ENCODE measurements at regions not wholly inside any gene's neighbourhood (a gene's known extent, or its start where the extent isn't known, plus 50 kb on each side); places are given as distances from the start of the nearest gene placed in this dataset.

GRCh38 chr10:78205457-78206016, 171.9 kb downstream of the RPS24 start:
- in situ Hi-C loops (cut with MboI; ENCODE audit: low sequenced_read_pairs, unreplicated experiment) = no loop called here
- DNase-seq (ENCODE audit: low spot score) = no peak
- TF ChIP-seq, protein P1, sequence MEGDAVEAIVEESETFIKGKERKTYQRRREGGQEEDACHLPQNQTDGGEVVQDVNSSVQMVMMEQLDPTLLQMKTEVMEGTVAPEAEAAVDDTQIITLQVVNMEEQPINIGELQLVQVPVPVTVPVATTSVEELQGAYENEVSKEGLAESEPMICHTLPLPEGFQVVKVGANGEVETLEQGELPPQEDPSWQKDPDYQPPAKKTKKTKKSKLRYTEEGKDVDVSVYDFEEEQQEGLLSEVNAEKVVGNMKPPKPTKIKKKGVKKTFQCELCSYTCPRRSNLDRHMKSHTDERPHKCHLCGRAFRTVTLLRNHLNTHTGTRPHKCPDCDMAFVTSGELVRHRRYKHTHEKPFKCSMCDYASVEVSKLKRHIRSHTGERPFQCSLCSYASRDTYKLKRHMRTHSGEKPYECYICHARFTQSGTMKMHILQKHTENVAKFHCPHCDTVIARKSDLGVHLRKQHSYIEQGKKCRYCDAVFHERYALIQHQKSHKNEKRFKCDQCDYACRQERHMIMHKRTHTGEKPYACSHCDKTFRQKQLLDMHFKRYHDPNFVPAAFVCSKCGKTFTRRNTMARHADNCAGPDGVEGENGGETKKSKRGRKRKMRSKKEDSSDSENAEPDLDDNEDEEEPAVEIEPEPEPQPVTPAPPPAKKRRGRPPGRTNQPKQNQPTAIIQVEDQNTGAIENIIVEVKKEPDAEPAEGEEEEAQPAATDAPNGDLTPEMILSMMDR (IDR thresholded peaks at IDR 0.05; ENCODE audit: borderline replicate concordance, control extremely low read depth, extremely low read depth, insufficient read depth, missing control alignments) = no peak

DNA sequence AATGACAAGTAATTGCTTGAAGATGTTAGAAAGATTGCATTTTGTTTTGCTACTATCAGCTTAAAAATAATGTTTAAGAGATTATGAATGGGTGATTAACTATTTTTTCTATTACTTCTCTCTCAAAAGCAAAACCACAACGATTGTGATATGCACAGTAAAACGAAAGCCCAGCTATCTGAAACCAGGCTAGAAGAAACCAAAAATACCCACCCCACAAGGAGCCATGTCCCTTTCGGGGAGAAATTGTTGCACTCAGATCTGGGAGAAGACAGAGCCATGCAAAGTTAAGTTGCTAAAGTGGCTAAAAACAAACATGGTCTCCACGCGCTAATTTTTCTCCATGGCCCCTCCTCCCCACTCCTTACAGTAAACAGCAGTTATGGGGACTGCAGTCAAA, 173.6 kb downstream of the RPS24 start:
- in situ Hi-C loops (cut with MboI; ENCODE audit: low sequenced_read_pairs, unreplicated experiment) = no loop called here
- TF ChIP-seq, protein P1 (IDR thresholded peaks at IDR 0.05; ENCODE audit: borderline replicate concordance, control extremely low read depth, extremely low read depth, insufficient read depth, missing control alignments) = no peak
- DNase-seq (ENCODE audit: low spot score) = no peak

- DNase-seq (ENCODE audit: low spot score) = no peak
- TF ChIP-seq, protein P1 (IDR thresholded peaks at IDR 0.05; ENCODE audit: borderline replicate concordance, control extremely low read depth, extremely low read depth, insufficient read depth, missing control alignments) = no peak
- in situ Hi-C loops (cut with MboI; ENCODE audit: low sequenced_read_pairs, unreplicated experiment) = no loop called here
Measured at GRCh38 chr10:78207776-78208175, 174.1 kb downstream of the RPS24 start.

- TF ChIP-seq, protein P1 (IDR thresholded peaks at IDR 0.05; ENCODE audit: borderline replicate concordance, control extremely low read depth, extremely low read depth, insufficient read depth, missing control alignments) = no peak
- DNase-seq (ENCODE audit: low spot score) = no peak
- in situ Hi-C loops (cut with MboI; ENCODE audit: low sequenced_read_pairs, unreplicated experiment) = no loop called here
Measured at GRCh38 chr10:78209970-78210369, 176.3 kb downstream of the RPS24 start.

DNA sequence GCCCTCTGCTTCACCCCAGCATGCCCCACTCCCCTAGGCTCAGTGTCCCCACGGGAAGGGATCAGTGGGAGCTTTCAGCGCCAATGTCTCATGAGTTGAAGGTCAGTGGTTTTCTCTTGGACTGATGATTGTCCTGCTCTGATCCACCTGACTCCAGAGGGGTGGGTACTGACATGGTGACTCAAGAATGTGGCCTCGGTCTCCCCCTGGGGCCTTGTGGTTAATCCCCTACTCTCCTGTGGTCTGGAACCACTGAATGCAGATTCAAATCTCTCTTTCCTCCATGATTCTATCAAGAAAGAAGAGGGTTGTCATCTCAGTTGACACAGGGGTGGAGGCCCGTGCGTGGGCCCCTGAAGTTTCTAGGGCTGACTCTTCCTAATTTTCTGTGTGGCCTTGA, 176.9 kb downstream of the RPS24 start:
- DNase-seq (ENCODE audit: low spot score) = no peak
- TF ChIP-seq, protein P1 (IDR thresholded peaks at IDR 0.05; ENCODE audit: borderline replicate concordance, control extremely low read depth, extremely low read depth, insufficient read depth, missing control alignments) = no peak
- in situ Hi-C loops (cut with MboI; ENCODE audit: low sequenced_read_pairs, unreplicated experiment) = no loop called here

GRCh38 chr10:78210976-78211375, 177.3 kb downstream of the RPS24 start:
- TF ChIP-seq, protein P1 (IDR thresholded peaks at IDR 0.05; ENCODE audit: borderline replicate concordance, control extremely low read depth, extremely low read depth, insufficient read depth, missing control alignments) = no peak
- DNase-seq (ENCODE audit: low spot score) = no peak
- in situ Hi-C loops (cut with MboI; ENCODE audit: low sequenced_read_pairs, unreplicated experiment) = no loop called here

All from GM13976 (cell line).